Keratinocyte (primary cell): ENCODE measurements at regions not wholly inside any gene's neighbourhood (a gene's known extent, or its start where the extent isn't known, plus 50 kb on each side); places are given as distances from the start of the nearest gene placed in this dataset.

Source experiments
- CTCF ChIP-seq, 3 experiments: IDR thresholded peaks in 1 of 3; conservative IDR thresholded peaks in 1 of 3; optimal IDR thresholded peaks in 1 of 3; 2 replicates in 2 of 3; 3 replicates in 1 of 3; pipeline versions ENCODE3 to v1.5.1; 2011; ENCODE audit warnings: low read length in 3 of 3, mild to moderate bottlenecking in 3 of 3, moderate library complexity in 2 of 3, control low read depth in 1 of 3, inconsistent platforms in 1 of 3; ENCODE audit not compliant: insufficient read depth in 2 of 3; ENCODE audit errors: extremely low read depth in 1 of 3
- EZH2 ChIP-seq: IDR thresholded peaks from one replicate; pipeline ENCODE4 v1.6.1; 2012; ENCODE audit warnings: inconsistent platforms, mild to moderate bottlenecking, low read length, moderate library complexity

- TF ChIP-seq CTCF (optimal IDR thresholded peaks at IDR 0.05 in 1 of 3, IDR thresholded peaks at IDR 0.05 in 1 of 3, conservative IDR thresholded peaks at IDR 0.05 in 1 of 3; ENCODE audit: extremely low read depth in 1 of 3, insufficient read depth in 2 of 3, low read length in 3 of 3), result no peak
- TF ChIP-seq EZH2, result no peak
Observed at GRCh38 chr6:104472021-104472901, 387.5 kb downstream of the HACE1 start.
